IMR-90 (cell line): ENCODE measurements at regions not wholly inside any gene's neighbourhood (a gene's known extent, or its start where the extent isn't known, plus 50 kb on each side); places are given as distances from the start of the nearest gene placed in this dataset.

Experiments
- ATAC-seq: fragments of 200-7000 bp; cut with Tn5 transposase; 2 replicates; pipeline ENCODE4 v1.9.1; 2020; ENCODE audit warnings: low read depth, mild to moderate bottlenecking, moderate library complexity
- BruUV-seq: library from RNA; stranded (reverse); fragments of 400-500 nt; replicated peaks from 2 replicates; lab custom pipeline; 2021; lab: Mats Ljungman, UMichigan
- CTCF ChIA-PET: fragments of 300-600 bp; formaldehyde crosslinking; extraction: SDS; loops from one replicate; lab custom pipeline; 2021; ENCODE audit warnings: antibody characterized with exemption; lab: Yijun Ruan, JAX
- POLR2A ChIA-PET: fragments of 300-600 bp; sonication (Branson Sonifier 250); formaldehyde crosslinking; loops from one replicate; lab custom pipeline; 2022; ENCODE audit warnings: antibody characterized with exemption; ENCODE audit not compliant: unreplicated experiment; lab: Charles Lee
- DNase-seq: peaks from one replicate; pipeline ENCODE4 v3.0.0; 2013
- H2AFZ ChIP-seq: replicated peaks from 2 replicates; pipeline ENCODE3; 2013; ENCODE audit warnings: low read length, mild to moderate bottlenecking; ENCODE audit not compliant: poor library complexity
- H2AK5ac ChIP-seq: 2 replicates; pipeline ENCODE4 v1.6.1; 2013; ENCODE audit warnings: low read depth, low read length, inconsistent platforms
- H2AK9ac ChIP-seq: replicated peaks from 2 replicates; pipeline ENCODE3; 2013; ENCODE audit warnings: mild to moderate bottlenecking, low read depth, low read length, moderate library complexity; ENCODE audit not compliant: poor library complexity
- H2BK120ac ChIP-seq: 2 replicates; pipeline ENCODE4 v1.6.1; 2013; ENCODE audit warnings: low read depth, low read length, inconsistent platforms
- H2BK15ac ChIP-seq: 3 replicates; pipeline ENCODE4 v1.6.1; 2013; ENCODE audit warnings: low read depth, low read length, inconsistent platforms
- H2BK20ac ChIP-seq: 2 replicates; pipeline ENCODE4 v1.6.1; 2013; ENCODE audit warnings: low read depth, mild to moderate bottlenecking, inconsistent platforms, low read length, moderate library complexity
- H2BK5ac ChIP-seq: 2 replicates; pipeline ENCODE4 v1.6.1; 2013; ENCODE audit warnings: mild to moderate bottlenecking, low read depth, low read length, inconsistent platforms; ENCODE audit not compliant: poor library complexity, severe bottlenecking
- H3K14ac ChIP-seq: replicated peaks from 2 replicates; pipeline ENCODE4 v1.6.1; 2013; ENCODE audit warnings: low read depth, low read length, inconsistent platforms
- H3K18ac ChIP-seq: 2 replicates; pipeline ENCODE4 v1.6.1; 2013; ENCODE audit warnings: low read depth, low read length, control low read depth
- H3K23ac ChIP-seq: 2 replicates; pipeline ENCODE4 v1.6.1; 2013; ENCODE audit warnings: low read depth, low read length, inconsistent platforms
- H3K27ac ChIP-seq: 2 replicates; pipeline ENCODE4 v1.5.1; 2013; ENCODE audit warnings: mild to moderate bottlenecking, control low read depth, low read length; ENCODE audit not compliant: insufficient read depth
- H3K27me3 ChIP-seq: 2 replicates; pipeline ENCODE4 v1.6.1; 2013; ENCODE audit warnings: low read length; ENCODE audit not compliant: control insufficient read depth, insufficient read depth
- H3K36me3 ChIP-seq: 2 replicates; pipeline ENCODE4 v1.6.1; 2013; ENCODE audit warnings: low read length, mixed read lengths; ENCODE audit not compliant: control insufficient read depth, insufficient read depth
- H3K4ac ChIP-seq: 2 replicates; pipeline ENCODE4 v1.6.1; 2013; ENCODE audit warnings: low read depth, low read length, inconsistent platforms
- H3K4me1 ChIP-seq: 2 replicates; pipeline ENCODE4 v1.6.1; 2013; ENCODE audit warnings: low read length, mixed read lengths; ENCODE audit not compliant: control insufficient read depth, insufficient read depth
- H3K4me2 ChIP-seq: 2 replicates; pipeline ENCODE4 v1.6.1; 2013; ENCODE audit warnings: low read depth, mild to moderate bottlenecking, control low read depth, low read length, moderate library complexity
- H3K4me3 ChIP-seq: 2 replicates; pipeline ENCODE4 v1.5.1; 2013; ENCODE audit warnings: low read depth, mild to moderate bottlenecking, control low read depth, low read length, moderate library complexity; ENCODE audit not compliant: insufficient read depth
- H3K56ac ChIP-seq: 2 replicates; pipeline ENCODE4 v1.6.1; 2013; ENCODE audit warnings: low read length, inconsistent platforms; ENCODE audit not compliant: insufficient read depth; ENCODE audit errors: extremely low read depth
- H3K79me1 ChIP-seq, 2 experiments: 2 replicates each; pipeline ENCODE4 v1.6.1; 2013; ENCODE audit warnings: low read length in 2 of 2, inconsistent platforms in 1 of 2, low read depth in 1 of 2
- H3K9ac ChIP-seq: 2 replicates; pipeline ENCODE4 v1.6.1; 2013; ENCODE audit warnings: low read depth, low read length, control low read depth
- H3K9me1 ChIP-seq: 2 replicates; pipeline ENCODE4 v1.6.1; 2013; ENCODE audit warnings: low read length, inconsistent platforms; ENCODE audit not compliant: insufficient read depth
- H3K9me3 ChIP-seq: 2 replicates; pipeline ENCODE4 v1.6.1; 2013; ENCODE audit warnings: low read length; ENCODE audit not compliant: control insufficient read depth, insufficient read depth
- H4K20me1 ChIP-seq: 2 replicates; pipeline ENCODE4 v1.6.1; 2013; ENCODE audit warnings: low read length, inconsistent platforms; ENCODE audit not compliant: insufficient read depth
- H4K5ac ChIP-seq: 2 replicates; pipeline ENCODE4 v1.6.1; 2013; ENCODE audit warnings: mild to moderate bottlenecking, low read depth, low read length, control low read depth
- H4K8ac ChIP-seq, 2 experiments: 2 replicates each; pipeline ENCODE4 v1.6.1; 2013; ENCODE audit warnings: low read depth in 2 of 2, low read length in 2 of 2, control low read depth in 1 of 2, inconsistent platforms in 1 of 2
- H4K91ac ChIP-seq: 2 replicates; pipeline ENCODE4 v1.6.1; 2013; ENCODE audit warnings: low read depth, low read length, inconsistent platforms; ENCODE audit not compliant: insufficient read depth
- BHLHE40 ChIP-seq: fragments of 150-350 bp; IDR thresholded peaks from 2 replicates; pipeline ENCODE4 v1.6.1; 2016; ENCODE audit warnings: mild to moderate bottlenecking, low read depth, low read length
- CHD1 ChIP-seq: IDR thresholded peaks from 2 replicates; pipeline ENCODE4 v1.6.1; 2012; ENCODE audit warnings: low read depth, low read length, improper control_type of control experiment
- CTCF ChIP-seq: conservative IDR thresholded peaks from 2 replicates; pipeline ENCODE4 v1.5.1; 2012; ENCODE audit warnings: mild to moderate bottlenecking, low read depth, low read length, improper control_type of control experiment
- ELK1 ChIP-seq: fragments of 150-350 bp; IDR thresholded peaks from 2 replicates; pipeline ENCODE4 v1.6.1; 2016; ENCODE audit warnings: low read depth, mild to moderate bottlenecking, low read length, moderate library complexity, borderline replicate concordance
- FOS ChIP-seq: fragments of 150-350 bp; IDR thresholded peaks from 2 replicates; pipeline ENCODE4 v1.6.1; 2016; ENCODE audit warnings: low read depth, low read length
- MAFK ChIP-seq: IDR thresholded peaks from 2 replicates; pipeline ENCODE4 v1.6.1; 2012; ENCODE audit warnings: low read depth, low read length, improper control_type of control experiment
- MXI1 ChIP-seq: IDR thresholded peaks from 2 replicates; pipeline ENCODE4 v1.6.1; 2012; ENCODE audit warnings: low read depth, mild to moderate bottlenecking, low read length, moderate library complexity, borderline replicate concordance
- NFE2L2 ChIP-seq: fragments of 150-350 bp; IDR thresholded peaks from 2 replicates; pipeline ENCODE4 v1.6.1; 2016; ENCODE audit warnings: low read depth, mild to moderate bottlenecking, low read length
- POLR2A ChIP-seq: IDR thresholded peaks from 2 replicates; pipeline ENCODE4 v1.6.1; 2012; ENCODE audit warnings: mild to moderate bottlenecking, low read depth, low read length
- RCOR1 ChIP-seq: IDR thresholded peaks from 2 replicates; pipeline ENCODE4 v1.6.1; 2012; ENCODE audit warnings: mild to moderate bottlenecking, low read length, improper control_type of control experiment; ENCODE audit not compliant: insufficient replicate concordance
- RFX5 ChIP-seq: IDR thresholded peaks from 2 replicates; pipeline ENCODE4 v1.8.0; 2012; ENCODE audit warnings: low read depth, mild to moderate bottlenecking, low read length, moderate library complexity
- SMC3 ChIP-seq: fragments of 150-350 bp; IDR thresholded peaks from 2 replicates; pipeline ENCODE4 v1.6.1; 2016; ENCODE audit warnings: low read depth, mild to moderate bottlenecking, antibody characterized with exemption, low read length, moderate library complexity
- USF2 ChIP-seq: fragments of 150-350 bp; IDR thresholded peaks from 2 replicates; pipeline ENCODE4 v1.6.1; 2017; ENCODE audit warnings: mild to moderate bottlenecking, antibody characterized with exemption, low read length, low read depth
- WGBS, 2 experiments: methylation state at CpG; one replicate each; pipeline versions ENCODE4 v1.1.5 to v1.1.7; 2013; ENCODE audit warnings: missing lambda C conversion rate in 2 of 2; ENCODE audit not compliant: insufficient read length in 1 of 2; ENCODE audit errors: extremely low coverage in 2 of 2; 5-methylcytosine and 5-hydroxymethylcytosine counted together
- dilution Hi-C: fragments of 300-500 bp; cut with HindIII; formaldehyde crosslinking; loops from one replicate; pipeline ENCODE4 v1.14.3; 2018; ENCODE audit warnings: low sequenced_read_pairs; ENCODE audit not compliant: unreplicated experiment
- in situ Hi-C: fragments of 300-500 bp; cut with MboI; formaldehyde crosslinking; loops from 3 replicates; pipeline ENCODE4 v1.14.3; 2019; ENCODE audit warnings: low sequenced_read_pairs, inconsistent platforms, mixed read lengths
- intact Hi-C: fragments of 100-400 bp; cut with micrococcal nuclease; formaldehyde crosslinking; loops from 2 replicates; pipeline ENCODE4 v1.10.0; 2022

- H4K20me1 ChIP-seq = no peaks in the 10 kb centered on the region
- peak overlapping the region; percentile 65 for H3K18ac ChIP-seq
- ATAC-seq (no peak), DNase-seq (no peak)
- no peak overlapping the region for H2AK5ac ChIP-seq
- no peaks in the 10 kb centered on the region for H3K9me1 ChIP-seq
- intact Hi-C loops (no loop called here), dilution Hi-C loops (no loop called here), in situ Hi-C loops (no loop called here)
- no peak overlapping the region for H3K56ac ChIP-seq
- H3K14ac ChIP-seq = no peak overlapping the region
- H3K4me1 ChIP-seq = peaks cover 8% of the 10 kb centered on the region
- H2BK20ac ChIP-seq = no peak overlapping the region
- H3K79me1 ChIP-seq = no peaks in the 10 kb centered on the region
- TF ChIP-seq ELK1 = no peak
- TF ChIP-seq CHD1 = no peak
- no peak for TF ChIP-seq BHLHE40
- TF ChIP-seq RCOR1 = no peak
- TF ChIP-seq USF2 = no peak
- TF ChIP-seq MAFK = no peak
- TF ChIP-seq MXI1 = no peak
- no peak for TF ChIP-seq FOS
- TF ChIP-seq RFX5 = no peak
- no peak for TF ChIP-seq NFE2L2
- no peak for TF ChIP-seq SMC3
- no peak for TF ChIP-seq CTCF
- TF ChIP-seq POLR2A = no peak
- H2BK5ac ChIP-seq = no peak overlapping the region
- H3K4ac ChIP-seq = no peak overlapping the region
- H2AK9ac ChIP-seq = no peak overlapping the region
- no peak overlapping the region for H4K5ac ChIP-seq
- H3K9me3 ChIP-seq = no peaks in the 10 kb centered on the region
- no peaks in the 10 kb centered on the region for H3K27me3 ChIP-seq
- H4K8ac ChIP-seq = no peak overlapping the region
- no peak overlapping the region for H3K27ac ChIP-seq
- no peak overlapping the region for H4K91ac ChIP-seq
- no peak overlapping the region for H3K9ac ChIP-seq
- no peak overlapping the region for H2AFZ ChIP-seq
- H3K23ac ChIP-seq = no peak overlapping the region
- POLR2A ChIA-PET = no interaction called here
- no CpG with 5 or more reads among the region's 4 CpGs for WGBS, 2 experiments
- no peaks in the 10 kb centered on the region for H3K36me3 ChIP-seq
- no peak overlapping the region for H2BK15ac ChIP-seq
- CTCF ChIA-PET = no interaction called here
- no peak overlapping the region for H3K4me3 ChIP-seq
- no peak overlapping the region for H3K4me2 ChIP-seq
- BruUV-seq = no TSS peak
- no peak overlapping the region for H2BK120ac ChIP-seq
Measured at GRCh38 chr21:27953340-27954045, 986.6 kb upstream of the ADAMTS5 start.
